ENCODE measurements at regions not wholly inside any gene's neighbourhood (a gene's known extent, or its start where the extent isn't known, plus 50 kb on each side); places are given as distances from the start of the nearest gene placed in this dataset.

DNA sequence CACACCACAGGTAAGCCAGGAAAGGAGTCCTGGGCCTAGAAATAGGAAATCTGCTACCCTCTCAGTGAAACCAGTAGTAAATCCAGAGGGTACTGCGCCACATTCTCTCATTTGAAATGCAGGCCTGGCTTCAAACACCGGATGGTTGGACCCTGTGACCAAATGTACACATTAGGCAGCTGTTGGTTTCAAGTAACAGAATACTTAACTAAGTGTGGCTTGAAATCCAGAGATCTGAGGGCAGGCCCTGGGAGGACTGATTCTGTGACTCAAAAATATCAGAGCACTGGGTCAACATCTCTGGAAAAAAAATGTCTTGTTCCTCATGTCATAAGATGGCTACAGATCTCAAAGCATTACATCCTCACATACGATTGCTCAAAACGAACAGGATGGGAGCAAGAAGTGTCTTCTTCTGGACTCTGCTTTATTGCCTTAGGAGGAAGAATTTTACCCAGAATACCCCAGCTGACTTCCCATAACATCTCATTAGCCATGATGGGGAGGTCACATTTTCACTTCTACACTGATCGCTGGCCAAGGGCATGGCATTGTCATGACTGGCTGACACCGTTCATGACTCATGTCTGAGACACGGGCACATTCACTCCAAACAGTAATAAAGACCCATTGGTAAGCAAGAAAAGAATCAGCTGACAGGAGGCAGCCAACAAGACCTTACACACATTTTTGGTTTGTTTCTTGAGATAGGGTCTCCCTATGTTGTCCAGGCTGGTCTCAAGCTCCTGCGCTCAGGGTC, 166.0 kb downstream of the ARRDC4 start:
- BruUV-seq (replicated peaks) = no TSS peak
- TF ChIP-seq FOS (IDR thresholded peaks at IDR 0.05; ENCODE audit: borderline replicate concordance, insufficient read depth, low read length) = no peak
- TF ChIP-seq POLR2A (IDR thresholded peaks at IDR 0.05; ENCODE audit: low read depth, low read length) = no peak
- Histone ChIP-seq H3K9ac (replicated peaks; ENCODE audit: extremely low read depth, insufficient read depth, low read length) (no peak overlapping the region), H3K4me2 (ENCODE audit: insufficient read depth, low read length) (no peak overlapping the region), H3K9me3 (replicated peaks; ENCODE audit: control insufficient read depth, insufficient read depth, low read length) (peaks cover 7% of the 10 kb centered on the region), H3K4me3 (replicated peaks in 1 of 3; ENCODE audit: insufficient read depth in 1 of 3, low read depth in 1 of 3, low read length in 3 of 3) (no peak overlapping the region), H3K79me2 (ENCODE audit: control insufficient read depth, insufficient read depth, low read length) (no peaks in the 10 kb centered on the region), H3K27ac (ENCODE audit: insufficient read depth, low read depth, low read length) (no peak overlapping the region), H3K27me3 (ENCODE audit: control insufficient read depth in 2 of 2, insufficient read depth in 2 of 2, low read length in 2 of 2) (no peaks in the 10 kb centered on the region), H4K20me1 (replicated peaks; ENCODE audit: control insufficient read depth, extremely low read depth, insufficient read depth, low read length) (no peaks in the 10 kb centered on the region), H3K9me1 (replicated peaks; ENCODE audit: control insufficient read depth, extremely low read depth, insufficient read depth, low read length) (no peaks in the 10 kb centered on the region), H3K36me3 (ENCODE audit: control insufficient read depth in 2 of 2, extremely low read depth in 1 of 2, insufficient read depth in 2 of 2, low read length in 2 of 2) (no peaks in the 10 kb centered on the region), H3K4me1 (ENCODE audit: control insufficient read depth, extremely low read depth, insufficient read depth, low read length) (no peaks in the 10 kb centered on the region), H2AFZ (ENCODE audit: low read depth, low read length) (no peak overlapping the region)
- FAIRE-seq (no peak), DNase-seq (ENCODE audit: low read depth, low spot score) (no peak)
- POLR2A ChIA-PET = no interaction called here
- intact Hi-C loops (cut with micrococcal nuclease) = loop anchor here (10.0 kb wide), 1 partner anchor 62 kb away; no protein-coding TSS in a partner anchor
- dilution Hi-C loops (cut with MboI; ENCODE audit: extremely low pct_ligation_motif_present, low sequenced_read_pairs) = no loop called here
- CTCF ChIA-PET = no interaction called here

DNA sequence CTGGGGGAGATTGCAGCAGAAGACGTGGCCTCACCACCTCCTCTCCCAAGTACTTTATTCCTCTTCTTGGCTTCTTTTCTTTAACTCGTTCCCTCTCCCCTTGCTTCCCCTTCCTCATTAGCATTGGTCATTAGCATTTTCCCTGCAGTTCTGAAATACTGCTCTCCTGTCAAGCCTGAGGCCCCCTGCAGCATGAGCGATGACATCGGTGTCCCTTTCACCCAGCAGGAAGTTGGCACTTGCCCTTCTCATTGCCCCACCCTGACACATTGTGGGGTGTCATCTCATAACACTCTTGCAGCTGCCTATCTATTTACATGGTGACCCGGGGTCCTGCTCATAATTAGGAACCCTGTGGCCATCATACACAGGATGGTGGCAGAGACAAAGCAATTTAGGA, 167.1 kb downstream of the ARRDC4 start:
- Histone ChIP-seq H2AFZ (ENCODE audit: low read depth, low read length) (no peak overlapping the region), H3K4me2 (ENCODE audit: insufficient read depth, low read length) (no peak overlapping the region), H3K36me3 (ENCODE audit: control insufficient read depth in 2 of 2, extremely low read depth in 1 of 2, insufficient read depth in 2 of 2, low read length in 2 of 2) (no peaks in the 10 kb centered on the region), H3K9ac (replicated peaks; ENCODE audit: extremely low read depth, insufficient read depth, low read length) (no peak overlapping the region), H3K79me2 (ENCODE audit: control insufficient read depth, insufficient read depth, low read length) (no peaks in the 10 kb centered on the region), H3K27me3 (ENCODE audit: control insufficient read depth in 2 of 2, insufficient read depth in 2 of 2, low read length in 2 of 2) (no peaks in the 10 kb centered on the region), H3K9me3 (replicated peaks; ENCODE audit: control insufficient read depth, insufficient read depth, low read length) (peaks cover 7% of the 10 kb centered on the region), H4K20me1 (replicated peaks; ENCODE audit: control insufficient read depth, extremely low read depth, insufficient read depth, low read length) (no peaks in the 10 kb centered on the region), H3K9me1 (replicated peaks; ENCODE audit: control insufficient read depth, extremely low read depth, insufficient read depth, low read length) (no peaks in the 10 kb centered on the region), H3K4me3 (replicated peaks in 1 of 3; ENCODE audit: insufficient read depth in 1 of 3, low read depth in 1 of 3, low read length in 3 of 3) (no peak overlapping the region), H3K27ac (ENCODE audit: insufficient read depth, low read depth, low read length) (no peak overlapping the region), H3K4me1 (ENCODE audit: control insufficient read depth, extremely low read depth, insufficient read depth, low read length) (no peaks in the 10 kb centered on the region)
- CTCF ChIA-PET = no interaction called here
- DNase-seq (ENCODE audit: low read depth, low spot score) (no peak), FAIRE-seq (no peak)
- no TSS peak for BruUV-seq (replicated peaks)
- TF ChIP-seq POLR2A (IDR thresholded peaks at IDR 0.05; ENCODE audit: low read depth, low read length) = no peak
- TF ChIP-seq EZH2 (IDR thresholded peaks at IDR 0.05; ENCODE audit: borderline replicate concordance, low read depth, low read length, severe bottlenecking) = no peak
- no peak for TF ChIP-seq MYC (IDR thresholded peaks at IDR 0.05; ENCODE audit: low read depth, low read length)
- TF ChIP-seq GATA2 (IDR thresholded peaks at IDR 0.05; ENCODE audit: insufficient read depth, insufficient read length, low read depth, low read length) = no peak
- TF ChIP-seq, protein P1, sequence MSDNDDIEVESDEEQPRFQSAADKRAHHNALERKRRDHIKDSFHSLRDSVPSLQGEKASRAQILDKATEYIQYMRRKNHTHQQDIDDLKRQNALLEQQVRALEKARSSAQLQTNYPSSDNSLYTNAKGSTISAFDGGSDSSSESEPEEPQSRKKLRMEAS (IDR thresholded peaks at IDR 0.05; ENCODE audit: insufficient read depth, insufficient read length) = no peak
- TF ChIP-seq JUN (IDR thresholded peaks at IDR 0.05; ENCODE audit: borderline replicate concordance, insufficient read depth, insufficient read length, low read depth) = no peak
- no peak for TF ChIP-seq FOS (IDR thresholded peaks at IDR 0.05; ENCODE audit: borderline replicate concordance, insufficient read depth, low read length)
- TF ChIP-seq, protein P2, sequence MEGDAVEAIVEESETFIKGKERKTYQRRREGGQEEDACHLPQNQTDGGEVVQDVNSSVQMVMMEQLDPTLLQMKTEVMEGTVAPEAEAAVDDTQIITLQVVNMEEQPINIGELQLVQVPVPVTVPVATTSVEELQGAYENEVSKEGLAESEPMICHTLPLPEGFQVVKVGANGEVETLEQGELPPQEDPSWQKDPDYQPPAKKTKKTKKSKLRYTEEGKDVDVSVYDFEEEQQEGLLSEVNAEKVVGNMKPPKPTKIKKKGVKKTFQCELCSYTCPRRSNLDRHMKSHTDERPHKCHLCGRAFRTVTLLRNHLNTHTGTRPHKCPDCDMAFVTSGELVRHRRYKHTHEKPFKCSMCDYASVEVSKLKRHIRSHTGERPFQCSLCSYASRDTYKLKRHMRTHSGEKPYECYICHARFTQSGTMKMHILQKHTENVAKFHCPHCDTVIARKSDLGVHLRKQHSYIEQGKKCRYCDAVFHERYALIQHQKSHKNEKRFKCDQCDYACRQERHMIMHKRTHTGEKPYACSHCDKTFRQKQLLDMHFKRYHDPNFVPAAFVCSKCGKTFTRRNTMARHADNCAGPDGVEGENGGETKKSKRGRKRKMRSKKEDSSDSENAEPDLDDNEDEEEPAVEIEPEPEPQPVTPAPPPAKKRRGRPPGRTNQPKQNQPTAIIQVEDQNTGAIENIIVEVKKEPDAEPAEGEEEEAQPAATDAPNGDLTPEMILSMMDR (IDR thresholded peaks at IDR 0.05; ENCODE audit: extremely low read depth in 1 of 2, insufficient read depth in 1 of 2, low read depth in 1 of 2, low read length in 2 of 2) = no peak
- no peak for TF ChIP-seq POLR2AphosphoS5 (IDR thresholded peaks at IDR 0.05; ENCODE audit: insufficient read depth, low read depth, low read length)
- intact Hi-C loops (cut with micrococcal nuclease) (loop anchor here (10.0 kb wide), 1 partner anchor 63 kb away; no protein-coding TSS in a partner anchor), dilution Hi-C loops (cut with MboI; ENCODE audit: extremely low pct_ligation_motif_present, low sequenced_read_pairs) (no loop called here)
- POLR2A ChIA-PET = no interaction called here
